ENCODE measurements at regions not wholly inside any gene's neighbourhood (a gene's known extent, or its start where the extent isn't known, plus 50 kb on each side); places are given as distances from the start of the nearest gene placed in this dataset.

DNA sequence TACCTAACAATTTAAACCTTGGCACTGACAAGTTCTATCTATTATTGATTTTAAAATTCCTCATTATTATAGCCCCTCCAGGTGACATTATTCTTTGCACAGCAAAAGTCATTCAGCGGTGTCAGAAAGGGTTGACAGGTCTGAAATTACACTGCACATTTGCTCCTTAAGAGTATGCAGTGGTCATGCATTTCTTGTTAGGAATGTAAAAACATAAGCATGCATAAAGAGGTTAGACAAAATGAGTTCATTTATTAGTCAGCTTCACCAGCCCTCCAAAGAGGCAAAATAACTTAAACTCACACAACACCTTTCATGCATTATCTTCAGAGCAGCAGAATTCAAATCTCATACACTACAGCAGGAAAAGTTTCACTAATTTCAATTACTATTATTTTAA lies 158.8 kb downstream of the HNRNPD start:
- DNase-seq = no peak
- Mint-ChIP-seq H3K36me3 (ENCODE audit: low read depth) (no peaks in the 10 kb centered on the region), H3K27me3 (ENCODE audit: low read depth) (peaks cover 4% of the 10 kb centered on the region), H3K4me3 (no peak overlapping the region), H3K4me1 (ENCODE audit: low read depth) (peaks cover 16% of the 10 kb centered on the region), H3K27ac (no peak overlapping the region), H3K9me3 (ENCODE audit: insufficient read depth) (no peaks in the 10 kb centered on the region)
- ChIA-PET POLR2A (no interaction called here), CTCF (no interaction called here)
- ATAC-seq = no peak

DNA sequence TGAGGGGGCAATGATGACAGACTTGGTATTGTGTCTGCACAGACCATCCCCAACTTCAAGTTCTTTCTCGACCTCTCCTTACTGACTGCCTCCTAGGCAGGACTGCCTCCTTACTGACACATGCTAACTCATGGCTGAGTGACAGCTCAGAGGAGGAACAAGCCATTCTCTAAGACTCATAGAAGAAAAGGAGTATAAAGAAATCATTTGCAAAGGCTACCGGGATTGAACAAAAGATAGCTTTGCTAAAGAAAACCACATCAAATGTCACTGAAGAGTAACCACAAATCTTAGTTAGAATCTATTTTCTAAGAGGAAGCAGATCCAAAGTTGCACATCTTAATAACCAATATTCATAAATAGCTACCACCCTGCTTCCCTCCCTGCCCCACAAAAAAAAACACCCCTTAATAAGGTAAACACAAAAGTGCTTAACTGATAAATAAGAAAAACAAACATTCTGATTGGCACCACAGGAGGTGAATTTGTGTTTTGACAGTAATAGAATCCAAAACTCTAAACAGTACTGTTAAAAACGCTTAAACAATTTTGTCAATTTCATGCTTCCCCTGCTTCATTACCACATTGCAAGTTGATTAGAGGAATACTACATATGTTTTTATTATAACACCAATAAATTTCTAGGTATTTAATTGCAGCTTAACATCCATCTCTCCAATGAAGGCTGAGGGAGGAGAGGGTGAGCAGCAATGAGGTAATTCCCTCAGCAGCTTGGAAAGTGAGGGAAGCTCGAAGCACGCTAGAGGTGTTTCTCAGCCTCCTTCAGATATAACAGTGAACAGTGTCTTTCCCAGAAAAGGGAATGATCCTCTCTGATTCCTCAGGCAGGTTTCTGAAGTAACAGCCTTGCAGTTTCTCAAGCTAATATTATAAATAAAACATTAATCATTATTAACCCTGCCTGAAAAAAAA lies 160.0 kb downstream of the HNRNPD start:
- ATAC-seq (peak; percentile 87), DNase-seq (peak; percentile 27)
- ChIA-PET CTCF (interaction anchor here (0.7 kb wide), 1 partner anchor 369 kb away, joined by 3 read pairs; no protein-coding TSS in a partner anchor), POLR2A (no interaction called here)
- Mint-ChIP-seq H3K27ac (peak overlapping the region; percentile 27), H3K9me3 (ENCODE audit: insufficient read depth) (no peaks in the 10 kb centered on the region), H3K4me3 (no peak overlapping the region), H3K4me1 (ENCODE audit: low read depth) (peaks cover 16% of the 10 kb centered on the region), H3K27me3 (ENCODE audit: low read depth) (peaks cover 4% of the 10 kb centered on the region), H3K36me3 (ENCODE audit: low read depth) (no peaks in the 10 kb centered on the region)

DNA sequence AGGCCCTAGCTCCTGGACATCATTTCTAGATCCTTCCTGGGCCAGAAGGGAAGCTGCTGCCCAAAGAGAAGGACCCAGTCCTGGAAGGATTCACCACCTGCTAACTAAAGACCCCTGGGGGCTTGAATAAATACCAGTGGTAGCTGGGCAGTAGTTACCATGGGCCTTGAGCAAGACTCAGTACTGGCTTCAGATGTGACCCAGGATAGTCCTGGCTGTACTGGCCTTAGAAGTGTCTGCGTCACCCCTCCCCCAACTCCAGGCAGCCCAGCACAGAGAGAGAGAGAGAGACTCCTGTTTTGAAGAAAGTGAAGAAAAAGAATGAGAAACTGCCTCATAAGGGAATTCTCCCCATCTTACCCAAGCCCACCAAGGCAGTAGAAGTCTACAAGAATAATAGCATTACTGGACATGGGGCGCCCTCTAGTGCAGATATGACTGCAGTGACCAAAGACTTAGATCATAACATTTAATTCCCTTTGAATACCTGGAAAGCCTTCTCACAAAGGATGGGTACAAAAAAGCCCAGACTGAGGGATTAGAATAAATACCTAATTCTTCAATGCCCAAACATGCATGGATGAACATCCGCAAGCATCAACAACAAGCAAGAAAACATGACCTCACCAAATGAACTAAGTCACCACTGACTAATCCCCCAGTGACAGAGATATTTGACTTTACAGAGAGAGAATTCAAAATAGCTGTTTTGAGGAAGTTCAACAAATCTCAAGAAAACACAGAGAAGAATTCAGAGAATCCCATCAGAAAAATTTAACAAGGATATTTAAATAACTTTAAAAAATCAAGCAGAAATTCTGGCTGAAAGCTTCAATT lies 171.8 kb downstream of the HNRNPD start:
- DNase-seq = peak; percentile 69
- no peak overlapping the region for H3K4me3 Mint-ChIP-seq
- H3K27me3 Mint-ChIP-seq (ENCODE audit: low read depth) = peaks cover 17% of the 10 kb centered on the region
- peak; percentile 68 for ATAC-seq
- H3K36me3 Mint-ChIP-seq (ENCODE audit: low read depth) = no peaks in the 10 kb centered on the region
- no peak overlapping the region for H3K27ac Mint-ChIP-seq
- CTCF ChIA-PET = interaction anchor here (0.7 to 2.0 kb wide), 7 partner anchors 10 to 795 kb away, joined by 3 to 12 read pairs (median 3); no protein-coding TSS in a partner anchor
- no peaks in the 10 kb centered on the region for H3K9me3 Mint-ChIP-seq (ENCODE audit: insufficient read depth)
- H3K4me1 Mint-ChIP-seq (ENCODE audit: low read depth) = peaks cover 4% of the 10 kb centered on the region
- POLR2A ChIA-PET = no interaction called here

DNA sequence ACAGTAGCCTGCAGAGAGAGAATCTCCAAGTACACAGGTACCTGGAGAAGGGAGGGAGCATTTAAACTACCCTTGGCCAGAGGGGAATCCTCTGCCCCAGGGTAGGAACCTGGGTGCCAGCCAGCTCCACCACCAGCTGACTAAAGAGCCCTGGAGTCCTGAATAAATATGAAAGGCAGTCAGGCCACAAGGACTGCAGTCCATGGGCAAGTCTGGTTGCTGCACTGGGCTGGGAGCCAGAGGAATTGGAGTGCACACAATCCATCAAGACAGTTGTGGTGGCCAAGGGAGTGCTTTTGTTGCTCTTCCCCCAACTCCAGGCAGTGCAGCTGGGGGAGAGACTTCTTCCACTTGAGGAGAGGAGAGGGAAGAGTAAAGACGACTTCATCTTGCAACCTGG lies 172.5 kb downstream of the HNRNPD start:
- Mint-ChIP-seq H3K9me3 (ENCODE audit: insufficient read depth) (no peaks in the 10 kb centered on the region), H3K27ac (no peak overlapping the region)

DNA sequence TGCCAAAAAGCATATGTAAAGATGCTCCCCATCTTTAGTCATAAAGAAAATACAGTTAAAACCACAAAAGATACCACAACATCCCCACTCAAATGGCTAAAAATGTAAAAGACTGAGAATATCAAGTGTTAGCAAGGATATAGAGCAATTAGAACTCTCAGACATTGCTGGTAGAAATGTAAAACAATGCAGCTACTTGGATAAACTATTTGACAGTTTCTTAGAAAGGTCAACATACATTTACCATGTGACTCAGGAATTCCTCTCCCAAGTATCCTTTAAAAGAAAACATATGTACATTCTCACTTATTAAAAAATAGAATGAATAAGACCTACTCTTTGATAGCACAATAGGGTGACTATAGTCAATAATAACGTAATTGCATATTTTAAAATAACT lies 173.7 kb downstream of the HNRNPD start:
- POLR2A ChIA-PET = no interaction called here

More for the DNA sequence above, 172.5 kb downstream of the HNRNPD start:
- DNase-seq (no peak), ATAC-seq (no peak)
- no peaks in the 10 kb centered on the region for H3K36me3 Mint-ChIP-seq (ENCODE audit: low read depth)
- peaks cover 14% of the 10 kb centered on the region for H3K27me3 Mint-ChIP-seq (ENCODE audit: low read depth)
- peaks cover 4% of the 10 kb centered on the region for H3K4me1 Mint-ChIP-seq (ENCODE audit: low read depth)
- no peak overlapping the region for H3K4me3 Mint-ChIP-seq
- CTCF ChIA-PET = interaction anchor here (0.7 to 2.0 kb wide), 6 partner anchors 9 to 794 kb away, joined by 3 to 12 read pairs (median 4); no protein-coding TSS in a partner anchor
- POLR2A ChIA-PET = no interaction called here

DNA sequence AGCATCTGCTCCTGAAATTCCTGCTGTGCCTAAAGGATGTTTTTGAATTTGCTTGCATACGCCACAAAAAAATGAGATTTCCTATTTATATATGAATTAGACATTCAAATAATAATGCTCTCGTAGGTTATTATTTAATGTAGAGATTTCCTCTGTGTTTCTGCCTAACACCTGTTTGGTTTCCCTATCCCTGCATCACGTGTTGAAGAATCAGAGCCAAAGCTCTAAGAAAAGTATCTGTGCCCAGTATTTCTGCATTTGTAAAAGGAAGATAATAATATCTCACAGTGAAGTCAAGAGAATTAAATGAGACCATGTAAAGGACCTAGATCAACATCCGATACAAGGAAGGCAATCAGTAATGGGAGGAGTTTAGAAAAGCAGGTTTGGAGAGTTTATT lies 179.5 kb downstream of the HNRNPD start:
- H3K36me3 Mint-ChIP-seq (ENCODE audit: low read depth) = no peaks in the 10 kb centered on the region
- H3K27ac Mint-ChIP-seq = no peak overlapping the region
- no peak overlapping the region for H3K4me3 Mint-ChIP-seq
- ATAC-seq (no peak), DNase-seq (no peak)
- peaks cover 2% of the 10 kb centered on the region for H3K27me3 Mint-ChIP-seq (ENCODE audit: low read depth)
- ChIA-PET POLR2A (no interaction called here), CTCF (no interaction called here)
- H3K9me3 Mint-ChIP-seq (ENCODE audit: insufficient read depth) = no peaks in the 10 kb centered on the region
- H3K4me1 Mint-ChIP-seq (ENCODE audit: low read depth) = no peaks in the 10 kb centered on the region

More for the DNA sequence above, 173.7 kb downstream of the HNRNPD start:
- Mint-ChIP-seq H3K36me3 (ENCODE audit: low read depth) (no peaks in the 10 kb centered on the region), H3K27ac (no peak overlapping the region), H3K4me3 (no peak overlapping the region), H3K27me3 (ENCODE audit: low read depth) (peaks cover 9% of the 10 kb centered on the region), H3K9me3 (ENCODE audit: insufficient read depth) (no peaks in the 10 kb centered on the region), H3K4me1 (ENCODE audit: low read depth) (peaks cover 4% of the 10 kb centered on the region)
- CTCF ChIA-PET = no interaction called here
- ATAC-seq (no peak), DNase-seq (no peak)

DNA sequence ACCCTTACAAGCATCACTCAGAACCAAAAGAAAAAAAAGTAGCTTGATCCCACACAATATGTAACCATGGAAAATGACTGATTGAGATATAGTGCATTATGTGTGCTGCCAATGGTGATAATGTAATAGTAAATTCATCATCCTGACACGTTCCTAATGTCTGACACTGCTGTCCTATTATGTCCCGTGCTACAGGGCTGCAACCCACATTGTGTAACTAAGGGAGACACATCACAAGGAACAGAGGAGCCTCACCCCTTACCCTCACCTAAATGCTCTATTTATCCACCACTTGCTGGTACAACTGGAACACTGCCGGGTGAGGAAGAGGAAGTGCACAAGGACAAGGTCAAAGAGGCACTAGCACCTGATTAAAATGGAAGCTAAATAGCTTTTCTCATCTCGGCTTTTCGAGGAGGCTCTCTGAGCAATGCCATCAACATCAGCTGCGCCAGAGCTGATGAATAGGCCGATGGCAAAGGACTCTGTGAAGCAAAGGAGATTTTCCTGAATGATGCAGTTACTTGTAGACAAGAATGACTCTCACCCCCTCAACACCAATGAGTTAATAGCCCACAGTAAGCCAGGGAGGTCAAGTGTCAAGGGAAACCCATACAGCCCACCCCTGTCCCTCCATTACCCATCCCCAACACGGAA lies 181.6 kb downstream of the HNRNPD start:
- no peaks in the 10 kb centered on the region for H3K27me3 Mint-ChIP-seq (ENCODE audit: low read depth)
- DNase-seq = no peak
- no peak overlapping the region for H3K27ac Mint-ChIP-seq
- H3K9me3 Mint-ChIP-seq (ENCODE audit: insufficient read depth) = peaks cover 3% of the 10 kb centered on the region
- CTCF ChIA-PET = interaction anchor here (0.7 to 0.8 kb wide), 2 partner anchors 9 to 731 kb away, joined by 3 to 5 read pairs; no protein-coding TSS in a partner anchor
- no peak overlapping the region for H3K4me3 Mint-ChIP-seq
- POLR2A ChIA-PET = no interaction called here
- H3K36me3 Mint-ChIP-seq (ENCODE audit: low read depth) = no peaks in the 10 kb centered on the region
- H3K4me1 Mint-ChIP-seq (ENCODE audit: low read depth) = no peaks in the 10 kb centered on the region
- no peak for ATAC-seq

DNA sequence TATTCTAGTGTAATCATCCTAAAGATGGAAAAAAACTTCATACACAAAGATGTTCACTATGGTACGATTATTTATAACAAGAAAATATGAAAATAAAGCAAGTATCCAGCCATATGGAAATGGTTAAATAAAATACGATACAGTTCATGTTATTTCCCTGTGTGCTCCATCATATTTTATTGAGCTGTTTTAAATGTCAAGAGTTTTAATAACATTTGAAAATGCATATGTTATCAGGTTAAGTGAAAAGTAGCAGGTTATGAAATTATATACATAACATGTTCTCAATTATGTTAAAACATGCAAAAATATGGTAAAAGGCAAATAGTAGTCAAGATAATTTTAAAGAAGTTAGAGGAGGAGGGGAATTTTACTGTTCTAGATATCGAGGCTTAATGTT lies 192.0 kb downstream of the HNRNPD start:
- no peak overlapping the region for H3K27ac Mint-ChIP-seq
- H3K9me3 Mint-ChIP-seq (ENCODE audit: insufficient read depth) = no peaks in the 10 kb centered on the region
- H3K4me3 Mint-ChIP-seq = no peak overlapping the region
- no peaks in the 10 kb centered on the region for H3K4me1 Mint-ChIP-seq (ENCODE audit: low read depth)
- no peaks in the 10 kb centered on the region for H3K36me3 Mint-ChIP-seq (ENCODE audit: low read depth)
- CTCF ChIA-PET = no interaction called here
- ATAC-seq (no peak), DNase-seq (no peak)
- POLR2A ChIA-PET = no interaction called here
- H3K27me3 Mint-ChIP-seq (ENCODE audit: low read depth) = peaks cover 3% of the 10 kb centered on the region

DNA sequence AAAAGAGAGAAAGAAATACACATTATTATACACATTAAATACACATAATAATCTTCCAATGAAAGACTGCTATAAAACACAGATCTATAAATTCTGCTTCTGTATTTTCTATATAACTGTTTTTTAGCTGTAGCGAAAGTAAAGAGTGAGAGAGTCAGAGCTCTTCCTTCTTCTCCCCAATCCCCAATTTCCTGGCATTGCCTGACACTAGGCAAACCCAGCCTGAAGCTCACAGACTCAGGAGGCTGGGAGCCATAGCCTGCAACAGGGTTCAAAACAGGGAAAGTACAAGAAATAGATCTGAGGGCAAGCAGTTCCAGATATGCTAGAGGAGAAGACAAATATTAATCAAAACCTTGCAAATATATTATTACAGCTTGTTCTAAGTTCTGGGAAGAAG lies 201.6 kb downstream of the HNRNPD start:
- Mint-ChIP-seq H3K4me1 (ENCODE audit: low read depth) (no peaks in the 10 kb centered on the region), H3K27me3 (ENCODE audit: low read depth) (no peaks in the 10 kb centered on the region), H3K9me3 (ENCODE audit: insufficient read depth) (peaks cover 6% of the 10 kb centered on the region), H3K36me3 (ENCODE audit: low read depth) (no peaks in the 10 kb centered on the region), H3K27ac (no peak overlapping the region), H3K4me3 (no peak overlapping the region)
- ATAC-seq (no peak), DNase-seq (no peak)
- CTCF ChIA-PET = no interaction called here
- POLR2A ChIA-PET = no interaction called here

DNA sequence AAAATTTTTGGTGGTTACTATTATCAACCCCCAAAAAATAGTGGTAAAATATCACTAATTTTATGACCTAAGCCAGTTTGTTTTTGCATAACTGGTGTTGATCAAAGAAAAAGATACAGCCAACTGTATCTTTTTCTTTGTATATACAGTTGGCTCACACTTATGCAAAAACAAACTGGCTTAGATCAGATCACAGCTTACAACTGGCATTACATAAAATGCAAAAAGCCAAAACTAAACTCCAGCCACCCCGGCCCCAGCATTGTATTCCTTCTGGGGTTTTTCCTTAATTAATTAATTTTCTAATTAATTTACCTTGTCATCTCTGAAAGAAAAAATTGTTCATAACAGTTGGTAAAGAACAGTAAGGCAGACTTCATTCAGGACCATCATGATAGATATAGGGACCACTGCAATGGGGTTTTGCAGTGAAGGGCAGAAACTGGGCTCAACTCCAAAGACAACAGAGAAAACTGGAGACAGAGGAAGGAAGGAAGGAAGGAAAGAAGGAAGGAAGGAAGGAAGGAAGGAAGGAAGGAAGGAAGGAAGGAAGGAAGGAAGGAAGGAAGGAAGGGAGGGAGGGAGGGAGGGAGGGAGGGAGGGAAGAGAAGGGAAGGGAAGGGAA lies 202.1 kb downstream of the HNRNPD start:
- CTCF ChIA-PET = no interaction called here
- DNase-seq (no peak), ATAC-seq (no peak)
- Mint-ChIP-seq H3K27ac (no peak overlapping the region), H3K9me3 (ENCODE audit: insufficient read depth) (peaks cover 6% of the 10 kb centered on the region), H3K36me3 (ENCODE audit: low read depth) (no peaks in the 10 kb centered on the region), H3K27me3 (ENCODE audit: low read depth) (no peaks in the 10 kb centered on the region), H3K4me3 (no peak overlapping the region), H3K4me1 (ENCODE audit: low read depth) (no peaks in the 10 kb centered on the region)
- POLR2A ChIA-PET = no interaction called here

DNA sequence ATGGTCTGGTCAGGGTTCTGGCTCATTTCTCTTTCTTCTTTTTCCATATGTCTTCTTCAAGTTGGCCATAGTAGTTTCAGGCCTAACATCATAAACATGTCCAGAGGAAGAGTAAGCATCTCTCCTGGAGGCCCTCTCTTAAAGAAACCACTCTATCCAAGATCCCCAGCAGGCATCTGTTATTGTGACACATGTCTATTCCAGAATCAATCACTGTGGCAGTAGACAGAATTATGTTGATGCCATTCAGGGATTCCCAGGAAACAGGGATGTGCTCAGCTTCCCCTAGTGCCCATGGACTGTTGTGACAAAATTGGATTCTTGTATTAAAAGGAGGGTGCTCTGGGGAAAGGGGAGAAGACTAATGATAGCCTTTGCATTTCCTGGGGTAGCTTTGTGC lies 224.0 kb downstream of the HNRNPD start:
- Mint-ChIP-seq H3K9me3 (ENCODE audit: insufficient read depth) (no peaks in the 10 kb centered on the region), H3K36me3 (ENCODE audit: low read depth) (no peaks in the 10 kb centered on the region), H3K4me1 (ENCODE audit: low read depth) (peaks cover 3% of the 10 kb centered on the region), H3K4me3 (no peak overlapping the region), H3K27ac (no peak overlapping the region), H3K27me3 (ENCODE audit: low read depth) (peaks cover 3% of the 10 kb centered on the region)
- CTCF ChIA-PET = no interaction called here
- ATAC-seq (no peak), DNase-seq (no peak)
- POLR2A ChIA-PET = no interaction called here

All from activated CD8-positive, alpha-beta T cell treated with anti-CD3 and anti-CD28 coated beads, Interleukin-2, amount 10 ng/mL, durations not matched to agents 7 days and 5 days (primary cell).